Erythroblast (primary cell): ENCODE measurements at regions not wholly inside any gene's neighbourhood (a gene's known extent, or its start where the extent isn't known, plus 50 kb on each side); places are given as distances from the start of the nearest gene placed in this dataset.

Source experiments
- GATA1 ChIP-seq: IDR thresholded peaks from 2 replicates; pipeline ENCODE4 v1.6.1; 2011; ENCODE audit warnings: low read depth, mild to moderate bottlenecking, control low read depth, low read length, moderate library complexity
- POLR2A ChIP-seq: IDR thresholded peaks from 2 replicates; pipeline ENCODE4 v1.6.1; 2011; ENCODE audit warnings: mild to moderate bottlenecking, low read length

DNA sequence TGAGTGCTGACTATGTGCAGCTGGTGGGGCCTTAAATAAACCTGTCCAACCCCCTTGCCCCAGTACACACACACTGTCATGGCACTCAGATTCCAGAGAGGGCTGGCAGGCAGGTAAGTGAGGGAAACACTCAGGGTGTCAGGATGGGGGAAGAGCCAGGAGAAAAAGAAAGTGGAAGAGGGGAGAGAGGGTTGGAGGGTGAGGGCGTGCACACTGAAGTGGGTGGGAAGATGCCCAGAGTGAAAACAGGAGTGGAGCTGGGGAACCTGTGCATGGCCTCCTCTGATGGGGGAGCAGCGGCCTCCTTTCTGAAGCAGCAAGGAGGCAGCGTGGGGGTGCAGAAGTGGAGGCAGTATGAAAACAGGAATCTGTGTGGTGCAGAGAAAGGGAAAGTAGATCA, 160.6 kb upstream of the JUN start:
- TF ChIP-seq POLR2A (no peak), GATA1 (no peak)
